ENCODE measurements at regions not wholly inside any gene's neighbourhood (a gene's known extent, or its start where the extent isn't known, plus 50 kb on each side); places are given as distances from the start of the nearest gene placed in this dataset.

GRCh38 chr4:187814737-187815465, 180.7 kb upstream of the ZFP42 start:
- no peak overlapping the region; a peak in 1 of 7 replicates for H3K27ac Mint-ChIP-seq
- Histone ChIP-seq H2BK12ac (ENCODE audit: insufficient read length, low read depth, low read length) (no peak overlapping the region), H3K79me2 (ENCODE audit: insufficient read depth, low read length) (no peaks in the 10 kb centered on the region), H2AFZ (ENCODE audit: low read length) (no peak overlapping the region), H3K14ac (ENCODE audit: insufficient read depth, low read length) (no peak overlapping the region), H3K4me2 (ENCODE audit: insufficient read depth, insufficient read length, low read length) (no peak overlapping the region), H3K79me1 (ENCODE audit: insufficient read depth, low read depth, low read length, poor library complexity, severe bottlenecking) (no peaks in the 10 kb centered on the region), H3K23ac (ENCODE audit: insufficient read length, low read depth, low read length) (no peak overlapping the region), H3K27me3 (ENCODE audit: insufficient read depth, low read length) (no peaks in the 10 kb centered on the region), H2BK20ac (ENCODE audit: low read depth, low read length, poor library complexity, severe bottlenecking) (no peak overlapping the region), H3K23me2 (ENCODE audit: insufficient read length, low read depth, low read length, poor library complexity, severe bottlenecking) (no peaks in the 10 kb centered on the region), H3K18ac (ENCODE audit: insufficient read length, low read depth, low read length) (no peak overlapping the region), H3K56ac (ENCODE audit: insufficient read length, low read depth, low read length) (no peak overlapping the region), H2AK5ac (ENCODE audit: insufficient read length, low read length) (no peak overlapping the region), H4K20me1 (ENCODE audit: control insufficient read depth, insufficient read depth, insufficient read length) (no peaks in the 10 kb centered on the region), H3K4me1 (ENCODE audit: insufficient read depth, low read length) (no peaks in the 10 kb centered on the region), H4K5ac (ENCODE audit: insufficient read length, low read depth, low read length) (no peak overlapping the region), H2BK120ac (ENCODE audit: low read depth, low read length, poor library complexity, severe bottlenecking) (no peak overlapping the region), H3K9me3 (ENCODE audit: control insufficient read depth, low read depth, low read length) (no peaks in the 10 kb centered on the region), H3K27ac (ENCODE audit: insufficient read length, low read depth, low read length) (no peak overlapping the region), H3T11ph (ENCODE audit: low read length) (no peak overlapping the region), H3K9ac (ENCODE audit: extremely low read depth, insufficient read length, low read length) (no peak overlapping the region), H2BK15ac (ENCODE audit: low read depth, low read length) (no peak overlapping the region), H4K8ac (replicated peaks; ENCODE audit: insufficient read length, low read depth, low read length) (no peak overlapping the region), H4K91ac (ENCODE audit: insufficient read length, low read depth, low read length) (no peak overlapping the region), H2BK5ac (ENCODE audit: insufficient read length, low read length) (no peak overlapping the region), H3K4ac (ENCODE audit: low read depth, low read length) (no peak overlapping the region)
- no peaks in the 10 kb centered on the region for H3K36me3 Mint-ChIP-seq (ENCODE audit: insufficient read depth in 1 of 3, low read depth in 3 of 3)
- no peak for TF ChIP-seq CTCF (conservative IDR thresholded peaks at IDR 0.05)
- DNase-seq: no peak
- no peaks in the 10 kb centered on the region for H3K9me3 Mint-ChIP-seq
- no peaks in the 10 kb centered on the region for H3K4me1 Mint-ChIP-seq
- WGBS (ENCODE audit: extremely low coverage, insufficient read length, low lambda C conversion rate): no CpG with 5 or more reads among the region's 28 CpGs
- peaks cover 1% of the 10 kb centered on the region; the same call in 1 of the 2 replicates for H3K27me3 Mint-ChIP-seq (ENCODE audit: low read depth)
- no peak overlapping the region for H3K4me3 Mint-ChIP-seq
